Muscle of leg (tissue), 3 donors: ENCODE measurements at regions not wholly inside any gene's neighbourhood (a gene's known extent, or its start where the extent isn't known, plus 50 kb on each side); places are given as distances from the start of the nearest gene placed in this dataset.

Experiments used
- DNase-seq: peaks from one replicate; pipeline ENCODE4 v3.0.0; 2013
- H3K27ac ChIP-seq: one replicate; pipeline ENCODE4 v1.5.1; 2013; ENCODE audit warnings: mild to moderate bottlenecking, low read length, control low read depth
- H3K27me3 ChIP-seq: one replicate; pipeline ENCODE4 v1.6.1; 2013; ENCODE audit warnings: low read length; ENCODE audit not compliant: control insufficient read depth, insufficient read depth
- H3K36me3 ChIP-seq: one replicate; pipeline ENCODE4 v1.6.1; 2013; ENCODE audit warnings: low read length; ENCODE audit not compliant: control insufficient read depth, insufficient read depth
- H3K4me1 ChIP-seq: one replicate; pipeline ENCODE4 v1.6.1; 2013; ENCODE audit warnings: low read length; ENCODE audit not compliant: control insufficient read depth, insufficient read depth
- H3K4me3 ChIP-seq: one replicate; pipeline ENCODE4 v1.5.1; 2013; ENCODE audit warnings: low read length, control low read depth
- H3K9me3 ChIP-seq: replicated peaks from 2 replicates; pipeline ENCODE4 v1.6.1; 2013; ENCODE audit warnings: low read depth, low read length; ENCODE audit not compliant: control insufficient read depth
- WGBS: methylation state at CpG from one replicate; pipeline ENCODE4 v1.1.5; 2013; ENCODE audit warnings: missing lambda C conversion rate; ENCODE audit not compliant: insufficient coverage; 5-methylcytosine and 5-hydroxymethylcytosine counted together

DNA sequence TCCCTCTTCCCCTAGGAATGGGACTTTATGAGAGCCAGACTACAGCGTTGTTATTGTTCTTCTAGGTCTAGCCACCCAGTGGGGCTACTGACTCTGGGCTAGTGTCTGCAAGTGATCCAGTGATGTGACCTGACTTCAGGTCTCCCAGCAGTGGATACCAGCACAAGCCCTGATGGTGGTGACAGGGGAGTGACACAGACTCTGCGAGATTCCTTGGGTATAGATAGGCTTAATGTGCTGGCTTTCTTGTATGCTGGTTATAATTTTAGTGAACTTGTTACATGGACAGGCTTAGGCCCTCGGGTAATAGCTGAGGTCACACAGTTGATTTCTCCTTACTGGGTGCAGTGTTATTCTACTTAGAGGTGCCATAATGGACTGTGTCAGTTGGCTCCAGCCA, 106.9 kb downstream of the TBC1D30 start:
- Histone ChIP-seq H3K4me3 (no peak overlapping the region), H3K4me1 (no peaks in the 10 kb centered on the region), H3K27ac (no peak overlapping the region), H3K36me3 (no peaks in the 10 kb centered on the region), H3K9me3 (no peaks in the 10 kb centered on the region), H3K27me3 (no peaks in the 10 kb centered on the region)
- 87% methylated on average over 3 of the region's 3 CpGs for WGBS
- no peak for DNase-seq

DNA sequence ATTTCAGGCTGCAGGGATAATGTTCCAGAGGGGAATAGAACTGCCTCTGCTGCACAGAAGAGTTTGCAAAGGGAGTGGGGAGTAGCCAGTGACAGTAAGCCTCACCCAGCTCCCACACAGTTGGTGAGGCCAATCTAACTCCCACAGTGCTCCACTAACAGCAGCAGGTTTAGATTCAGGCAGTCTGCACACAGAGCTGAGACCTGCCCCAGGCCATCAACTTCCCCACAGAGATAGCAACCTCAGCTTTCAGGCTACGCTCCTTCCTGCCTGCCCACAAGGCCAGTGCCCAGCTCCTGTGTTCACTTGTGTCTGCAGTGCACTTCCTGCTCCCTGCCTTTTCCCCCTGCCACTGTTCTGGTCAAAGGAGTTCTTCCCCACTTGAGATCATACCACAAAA, 107.5 kb downstream of the TBC1D30 start:
- no peaks in the 10 kb centered on the region for H3K36me3 ChIP-seq
- WGBS = 88% methylated on average over 1 of the region's 1 CpG
- no peaks in the 10 kb centered on the region for H3K27me3 ChIP-seq
- H3K4me1 ChIP-seq = no peaks in the 10 kb centered on the region
- H3K4me3 ChIP-seq = no peak overlapping the region
- no peak for DNase-seq
- H3K27ac ChIP-seq = no peak overlapping the region
- no peaks in the 10 kb centered on the region for H3K9me3 ChIP-seq

DNA sequence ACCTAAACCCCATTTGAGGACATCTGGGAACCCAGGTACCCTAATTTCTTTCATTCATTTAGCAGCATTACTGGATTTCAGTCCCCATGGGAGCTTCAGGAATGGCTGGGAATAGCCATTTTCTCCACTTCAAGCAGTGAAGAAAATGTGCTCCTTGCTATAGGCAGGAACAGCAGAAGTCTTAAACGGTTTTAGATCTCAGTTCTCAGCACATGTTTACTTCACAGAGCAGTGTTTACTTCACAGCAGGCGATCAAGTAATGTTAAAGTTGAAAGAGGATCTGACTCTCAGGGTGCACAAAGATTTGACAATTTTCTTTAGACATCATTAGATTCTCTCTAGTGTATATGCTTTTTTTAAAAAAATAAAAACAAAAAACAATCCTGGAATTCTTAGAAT, 109.3 kb downstream of the TBC1D30 start:
- Histone ChIP-seq H3K4me1 (no peaks in the 10 kb centered on the region), H3K36me3 (no peaks in the 10 kb centered on the region), H3K4me3 (no peak overlapping the region), H3K9me3 (no peaks in the 10 kb centered on the region), H3K27me3 (no peaks in the 10 kb centered on the region), H3K27ac (no peak overlapping the region)
- WGBS = no CpG with 5 or more reads among the region's 2 CpGs
- DNase-seq = no peak

DNA sequence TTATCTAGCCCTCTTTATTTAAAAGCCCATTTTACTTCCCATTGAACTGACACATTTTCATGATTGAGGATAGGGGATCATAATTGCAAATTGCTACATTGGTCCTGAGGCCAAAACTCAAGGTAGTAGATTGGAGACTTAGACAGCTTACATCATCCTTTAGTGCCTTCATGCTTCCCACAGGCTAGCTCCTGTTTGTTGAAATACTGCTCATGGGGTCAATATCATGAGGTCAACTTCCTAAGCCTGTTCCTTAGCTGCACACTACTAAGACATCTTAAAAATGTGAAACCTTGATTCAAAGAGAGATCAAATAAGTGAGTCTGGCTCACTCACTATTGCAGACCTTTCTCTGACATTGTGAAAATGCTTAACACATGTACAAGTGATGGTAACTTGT, 113.0 kb downstream of the TBC1D30 start:
- Histone ChIP-seq H3K27ac (no peak overlapping the region), H3K36me3 (no peaks in the 10 kb centered on the region), H3K4me3 (no peak overlapping the region), H3K27me3 (no peaks in the 10 kb centered on the region), H3K4me1 (no peaks in the 10 kb centered on the region), H3K9me3 (no peaks in the 10 kb centered on the region)
- DNase-seq = no peak

DNA sequence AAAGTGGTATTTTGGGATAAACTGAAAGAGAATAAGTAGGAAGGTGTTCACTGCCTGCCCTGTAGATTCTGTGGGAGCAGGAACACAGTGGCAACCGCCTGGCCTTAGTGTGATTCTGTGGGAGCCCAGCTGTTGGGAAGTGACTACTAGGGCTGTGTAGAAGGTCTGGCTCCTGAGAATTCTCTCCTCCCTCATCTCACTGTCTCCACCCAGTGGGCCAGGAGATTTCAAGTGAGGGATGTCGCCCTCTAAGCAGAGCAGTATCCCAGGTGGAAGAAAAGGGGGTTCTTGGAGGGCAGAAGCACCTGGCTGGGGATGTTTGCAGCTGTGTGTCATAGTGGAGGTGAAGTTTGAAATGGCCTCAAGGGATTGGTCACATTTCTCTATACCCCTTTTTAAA, 113.7 kb downstream of the TBC1D30 start:
- Histone ChIP-seq H3K27me3 (no peaks in the 10 kb centered on the region), H3K36me3 (no peaks in the 10 kb centered on the region), H3K9me3 (no peaks in the 10 kb centered on the region), H3K4me1 (no peaks in the 10 kb centered on the region), H3K27ac (no peak overlapping the region), H3K4me3 (no peak overlapping the region)
- no peak for DNase-seq
- no CpG with 5 or more reads among the region's 2 CpGs for WGBS

DNA sequence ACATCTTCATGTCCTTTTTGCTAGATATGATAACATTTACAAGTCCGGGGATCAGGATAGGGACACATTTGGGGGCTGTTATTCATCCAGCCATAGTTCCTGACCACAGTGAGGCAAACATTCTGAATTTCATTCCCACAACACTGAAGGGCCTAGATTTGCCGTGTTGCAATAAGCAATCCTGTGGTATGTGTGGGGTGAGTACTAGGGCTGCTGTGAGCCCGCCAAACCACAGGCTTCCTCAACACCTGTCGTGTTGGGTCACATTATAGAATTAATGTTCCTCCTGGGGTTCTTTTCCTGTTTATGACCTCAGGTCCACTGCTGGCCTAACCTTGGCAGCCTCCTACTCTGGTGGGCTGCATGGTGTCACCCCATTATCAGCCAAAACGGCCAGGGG, 119.2 kb downstream of the TBC1D30 start:
- no peak for DNase-seq
- 59% methylated on average over 3 of the region's 5 CpGs for WGBS

DNA sequence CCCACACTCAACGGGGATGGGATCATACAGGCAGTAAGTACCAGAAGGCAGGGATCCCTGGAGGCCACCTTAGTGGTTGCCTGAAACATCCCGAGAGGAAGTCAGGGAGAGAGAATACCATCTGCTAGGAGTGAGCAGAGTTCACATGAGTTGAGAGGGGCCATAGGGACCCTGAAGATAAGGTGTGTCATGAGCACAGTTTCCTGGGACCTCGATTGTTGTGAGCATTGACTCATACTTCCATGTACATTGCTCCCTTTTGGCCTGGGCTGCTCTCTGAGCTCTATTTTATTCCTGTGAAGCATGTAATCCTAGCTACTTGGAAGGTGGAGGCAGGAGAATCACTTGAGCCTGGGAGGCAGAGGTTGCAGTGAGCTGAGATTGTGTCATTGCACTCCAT, 120.5 kb downstream of the TBC1D30 start:
- Histone ChIP-seq H3K4me1 (peaks cover 7% of the 10 kb centered on the region), H3K4me3 (no peak overlapping the region), H3K9me3 (no peaks in the 10 kb centered on the region), H3K36me3 (no peaks in the 10 kb centered on the region), H3K27ac (no peak overlapping the region), H3K27me3 (no peaks in the 10 kb centered on the region)
- WGBS = 43% methylated on average over 1 of the region's 3 CpGs
- no peak for DNase-seq

More for the DNA sequence above, 119.2 kb downstream of the TBC1D30 start:
- H3K4me1 ChIP-seq = peaks cover 7% of the 10 kb centered on the region
- H3K9me3 ChIP-seq = no peaks in the 10 kb centered on the region
- no peak overlapping the region for H3K4me3 ChIP-seq
- no peaks in the 10 kb centered on the region for H3K36me3 ChIP-seq
- H3K27me3 ChIP-seq = no peaks in the 10 kb centered on the region
- no peak overlapping the region for H3K27ac ChIP-seq

DNA sequence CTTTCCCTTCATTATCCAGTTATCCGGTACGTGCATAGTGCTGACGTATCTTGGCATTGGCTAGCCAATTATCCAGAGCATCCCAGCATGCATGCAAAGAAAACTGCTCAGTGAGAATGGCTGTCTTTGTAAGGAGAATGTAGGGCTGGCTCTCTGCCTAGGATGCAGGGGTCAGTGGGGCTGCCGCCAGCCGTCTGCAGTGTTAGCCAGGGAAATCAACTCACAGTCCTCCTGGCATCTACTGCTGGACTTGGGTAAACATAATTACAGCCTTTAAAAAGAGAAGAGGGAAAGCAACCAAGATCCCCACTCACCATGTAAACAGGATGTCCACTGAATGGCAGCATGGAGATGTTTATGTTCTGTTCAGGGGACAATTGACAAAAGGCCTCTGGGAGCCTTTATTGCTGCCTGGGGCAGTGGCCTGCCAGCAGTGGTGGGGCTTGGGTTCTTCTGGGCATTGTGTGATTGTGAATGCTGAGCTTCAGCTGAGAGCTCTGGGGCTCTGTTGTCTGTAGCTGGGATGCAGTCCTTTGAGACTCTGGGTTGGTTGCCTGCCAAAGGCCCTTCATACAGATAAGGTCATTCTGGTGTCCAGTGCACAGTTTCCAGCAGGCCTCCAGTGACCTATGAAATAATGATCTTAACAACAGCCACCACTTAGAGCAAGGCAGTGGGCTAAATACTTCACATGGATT, 121.8 kb downstream of the TBC1D30 start:
- WGBS = 0% methylated on average over 2 of the region's 5 CpGs
- Histone ChIP-seq H3K36me3 (no peaks in the 10 kb centered on the region), H3K27ac (no peak overlapping the region), H3K4me1 (peaks cover 7% of the 10 kb centered on the region), H3K27me3 (no peaks in the 10 kb centered on the region), H3K9me3 (no peaks in the 10 kb centered on the region), H3K4me3 (no peak overlapping the region)
- DNase-seq = peak; percentile 77

DNA sequence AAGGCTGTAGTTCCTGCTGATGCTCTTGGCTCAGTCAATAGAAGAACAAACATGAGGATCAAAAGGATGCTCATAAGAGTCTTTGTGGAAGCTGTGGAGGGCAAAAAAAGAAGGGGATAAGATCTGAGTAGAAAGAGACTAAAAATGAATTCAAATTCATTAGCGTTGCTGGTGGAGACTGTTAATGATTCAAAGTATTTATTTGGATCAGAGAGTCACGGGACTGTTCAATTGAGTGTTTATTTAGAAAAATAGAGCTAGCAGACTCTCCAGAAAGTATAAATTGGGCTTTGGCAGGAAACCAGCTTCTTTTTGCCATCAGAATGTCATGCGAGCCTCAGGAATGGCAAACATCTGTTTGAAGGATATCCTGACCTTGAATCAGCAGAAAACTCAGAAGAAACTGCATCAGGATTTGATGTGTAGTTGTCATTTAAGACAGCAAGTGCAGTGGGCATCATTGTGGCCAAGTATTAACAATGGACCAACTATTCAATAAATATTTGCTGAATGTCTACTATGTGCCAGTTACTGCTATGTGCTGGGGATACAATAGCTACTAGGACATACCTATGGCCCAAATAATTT, 126.4 kb downstream of the TBC1D30 start:
- H3K27ac ChIP-seq = no peak overlapping the region
- 31% methylated on average over 3 of the region's 3 CpGs for WGBS
- DNase-seq = peak; percentile 14

DNA sequence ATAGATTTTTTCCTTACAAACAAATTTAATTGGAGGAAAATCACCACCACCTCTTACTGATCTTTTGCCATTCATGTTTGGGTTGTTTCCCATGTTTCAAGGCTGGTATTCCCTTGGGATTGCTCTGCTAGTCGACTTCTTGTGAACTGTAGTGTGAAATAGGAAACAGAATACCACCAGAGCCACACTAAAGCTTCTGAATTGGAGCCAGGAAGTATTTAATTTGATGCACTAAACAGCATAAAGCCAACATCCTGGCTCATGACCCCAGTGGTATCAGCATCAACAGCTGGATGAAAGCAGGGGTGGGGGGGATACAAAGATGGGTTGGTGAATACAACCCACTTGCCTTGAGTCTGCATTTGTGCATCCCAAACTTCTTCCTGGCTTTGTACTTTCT, 127.5 kb downstream of the TBC1D30 start:
- no peaks in the 10 kb centered on the region for H3K27me3 ChIP-seq
- WGBS = no CpG with 5 or more reads among the region's 1 CpG
- DNase-seq = peak; percentile 22
- H3K4me1 ChIP-seq = no peaks in the 10 kb centered on the region
- H3K27ac ChIP-seq = no peak overlapping the region
- H3K4me3 ChIP-seq = no peak overlapping the region
- H3K9me3 ChIP-seq = no peaks in the 10 kb centered on the region
- H3K36me3 ChIP-seq = no peaks in the 10 kb centered on the region

More for the DNA sequence above, 126.4 kb downstream of the TBC1D30 start:
- H3K27me3 ChIP-seq = no peaks in the 10 kb centered on the region
- no peaks in the 10 kb centered on the region for H3K36me3 ChIP-seq
- H3K9me3 ChIP-seq = no peaks in the 10 kb centered on the region
- H3K4me1 ChIP-seq = peaks cover 7% of the 10 kb centered on the region
- H3K4me3 ChIP-seq = no peak overlapping the region

DNA sequence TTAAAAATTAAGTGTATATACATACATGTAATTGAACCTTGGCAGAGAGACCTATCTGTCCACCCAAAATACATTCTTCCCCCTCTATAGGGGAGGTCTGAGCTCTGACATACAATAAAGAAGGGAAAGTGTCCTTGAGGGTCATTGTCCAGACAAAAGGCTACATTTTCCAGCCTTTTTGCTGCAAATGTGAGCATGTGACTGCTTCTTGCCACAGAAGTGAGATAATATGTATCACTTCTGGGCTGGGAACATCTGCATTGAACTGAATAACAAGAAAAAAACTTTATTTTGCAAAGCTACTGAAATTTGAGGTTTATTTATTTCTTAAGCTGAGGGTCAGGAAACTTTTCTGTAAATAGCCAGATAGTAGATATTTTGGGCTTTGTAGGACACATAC, 131.3 kb downstream of the TBC1D30 start:
- Histone ChIP-seq H3K27me3 (no peaks in the 10 kb centered on the region), H3K9me3 (no peaks in the 10 kb centered on the region), H3K27ac (no peak overlapping the region), H3K4me3 (no peak overlapping the region), H3K36me3 (no peaks in the 10 kb centered on the region), H3K4me1 (no peaks in the 10 kb centered on the region)
- DNase-seq = no peak
